GM20431 (cell line): ENCODE measurements at regions not wholly inside any gene's neighbourhood (a gene's known extent, or its start where the extent isn't known, plus 50 kb on each side); places are given as distances from the start of the nearest gene placed in this dataset.

Experiments
- in situ Hi-C: fragments of 300-500 bp; cut with MseI, MboI; formaldehyde crosslinking; loops from one replicate; pipeline ENCODE4 v1.15.0; 2020; ENCODE audit warnings: low sequenced_read_pairs; ENCODE audit not compliant: unreplicated experiment

GRCh38 chrX:16435399-16435986 is 214.5 kb upstream of the S100G start:
- in situ Hi-C loops: loop anchor here (25.0 kb wide), 1 partner anchor 252 kb away; no protein-coding TSS in a partner anchor

- in situ Hi-C loops: loop anchor here (25.0 kb wide), 1 partner anchor 251 kb away; no protein-coding TSS in a partner anchor
Observed at GRCh38 chrX:16436348-16437188, 213.4 kb upstream of the S100G start.

DNA sequence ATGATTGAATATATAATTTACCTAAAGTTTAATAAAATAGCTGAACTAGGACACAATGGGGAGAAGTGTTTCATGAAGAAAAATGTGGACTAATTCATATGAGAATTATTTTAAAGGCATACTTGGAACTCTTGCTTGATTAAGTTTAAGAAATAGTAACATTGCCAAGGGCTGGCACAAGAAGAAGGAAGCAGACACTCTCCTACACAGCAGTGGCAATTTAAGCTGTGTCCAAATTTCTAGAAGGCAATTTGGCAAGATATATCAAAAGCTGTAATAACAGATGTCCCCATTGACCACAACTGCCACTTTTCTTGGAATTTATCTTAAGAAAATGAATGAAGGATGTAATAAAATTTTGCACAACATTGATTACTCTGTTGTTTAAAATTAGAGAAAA is 209.5 kb upstream of the S100G start:
- in situ Hi-C loops: loop anchor here (25.0 kb wide), 1 partner anchor 247 kb away; no protein-coding TSS in a partner anchor

- in situ Hi-C loops: loop anchor here (25.0 kb wide), 1 partner anchor 243 kb away; no protein-coding TSS in a partner anchor
Observed at GRCh38 chrX:16444353-16444752, 205.6 kb upstream of the S100G start.

GRCh38 chrX:16445166-16445752 is 204.7 kb upstream of the S100G start:
- in situ Hi-C loops: loop anchor here (25.0 kb wide), 1 partner anchor 242 kb away; no protein-coding TSS in a partner anchor

- in situ Hi-C loops: no loop called here
Observed at GRCh38 chrX:16451334-16451733, 198.6 kb upstream of the S100G start.

DNA sequence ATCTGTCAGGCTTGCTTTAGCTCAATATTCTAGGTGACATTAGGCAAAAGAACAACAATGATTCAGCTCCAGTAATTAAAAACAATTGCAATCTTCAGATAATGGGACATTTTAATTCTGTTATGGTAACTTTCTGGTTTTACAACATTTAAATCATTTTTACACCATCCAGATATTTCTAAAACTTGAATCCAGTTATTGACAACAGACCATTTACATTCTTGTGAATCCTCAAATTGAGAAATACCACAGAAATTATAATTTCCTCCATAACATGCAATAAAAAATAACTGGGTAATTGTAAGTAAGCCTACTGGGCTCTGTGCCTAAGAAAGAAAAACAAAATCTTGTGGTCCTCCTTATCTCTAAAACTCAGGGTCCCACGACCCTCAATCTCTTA is 195.0 kb upstream of the S100G start:
- in situ Hi-C loops: no loop called here

- in situ Hi-C loops: no loop called here
Observed at GRCh38 chrX:16457239-16457638, 192.7 kb upstream of the S100G start.

- in situ Hi-C loops: no loop called here
Observed at GRCh38 chrX:16458208-16458607, 191.8 kb upstream of the S100G start.

DNA sequence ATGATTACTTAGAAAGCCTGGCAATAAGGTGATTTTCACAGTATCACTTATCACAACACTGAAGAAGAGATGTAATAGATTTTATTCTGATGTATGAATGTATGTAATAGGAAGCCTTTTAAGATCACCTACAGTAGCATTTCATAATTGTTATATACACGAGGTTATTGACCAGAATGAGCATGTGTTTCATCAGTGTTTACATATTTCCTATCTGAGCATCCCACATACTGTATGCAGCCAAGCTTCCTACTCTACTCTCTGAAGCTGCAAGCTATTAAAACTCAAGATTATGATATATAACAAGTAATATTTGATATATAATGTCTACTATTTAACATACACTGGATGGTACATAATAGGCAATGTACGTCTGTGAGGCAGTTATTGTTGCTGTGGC is 190.9 kb upstream of the S100G start:
- in situ Hi-C loops: no loop called here

GRCh38 chrX:16461968-16462367 is 188.0 kb upstream of the S100G start:
- in situ Hi-C loops: no loop called here

- in situ Hi-C loops: no loop called here
Observed at GRCh38 chrX:16462912-16463311, 187.0 kb upstream of the S100G start.

DNA sequence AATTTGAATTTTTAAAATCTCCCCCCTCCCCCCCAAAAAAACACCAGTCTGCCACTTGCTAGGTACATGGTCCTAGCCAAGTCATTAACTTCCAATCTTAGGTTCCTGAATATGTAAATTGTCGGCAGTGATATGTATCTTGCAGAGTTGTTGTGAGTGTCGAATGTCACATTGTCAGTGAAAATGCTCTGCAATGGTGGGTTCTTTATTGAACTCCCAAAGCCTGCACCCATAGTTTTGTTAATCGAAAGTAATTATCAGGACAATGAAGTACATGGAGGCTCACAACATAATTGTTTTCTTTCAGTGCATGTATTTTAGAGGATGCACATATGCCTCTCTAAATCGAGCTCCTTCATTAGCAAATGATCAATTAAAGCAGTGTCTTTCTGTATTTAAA is 185.6 kb upstream of the S100G start:
- in situ Hi-C loops: no loop called here

GRCh38 chrX:16465081-16465876 is 184.7 kb upstream of the S100G start:
- in situ Hi-C loops: no loop called here

DNA sequence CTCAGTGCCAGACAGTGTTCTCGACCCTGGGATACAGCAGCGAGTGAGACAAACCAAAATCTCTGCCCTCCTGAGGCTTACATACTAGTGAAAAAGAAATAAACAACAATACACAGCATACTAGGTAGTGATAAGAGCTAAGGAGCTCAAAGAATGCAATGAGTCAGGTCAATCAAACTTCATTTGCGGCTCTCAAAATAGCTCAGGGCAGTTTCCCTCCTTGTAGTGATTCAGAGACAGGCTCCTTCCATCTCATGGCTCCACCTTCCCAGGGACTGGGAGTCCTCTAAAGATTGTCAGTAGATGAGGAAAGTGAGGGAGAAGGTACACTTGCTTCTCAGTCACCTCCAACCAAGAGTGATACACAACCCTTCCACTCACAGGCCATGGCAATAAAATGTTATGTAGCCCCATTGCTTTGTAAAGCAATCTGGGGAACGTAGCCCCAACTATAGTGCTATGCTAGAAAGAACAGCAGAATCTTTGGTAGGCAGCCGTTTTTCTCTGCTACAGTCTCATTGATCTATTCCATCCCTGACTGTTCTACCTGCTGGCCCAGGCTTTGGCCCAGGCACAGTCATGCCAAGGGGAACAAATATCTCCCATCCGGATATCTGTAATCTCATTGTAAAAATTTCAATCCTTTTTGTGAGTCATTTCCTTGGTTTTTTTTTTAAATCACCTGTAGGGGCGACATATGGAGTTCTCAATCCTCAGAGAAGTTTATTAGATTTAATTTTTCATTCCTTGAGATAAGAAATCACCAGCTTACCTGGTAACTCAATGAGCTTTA is 183.1 kb upstream of the S100G start:
- in situ Hi-C loops: no loop called here

- in situ Hi-C loops: no loop called here
Observed at GRCh38 chrX:16469870-16470269, 180.1 kb upstream of the S100G start.

DNA sequence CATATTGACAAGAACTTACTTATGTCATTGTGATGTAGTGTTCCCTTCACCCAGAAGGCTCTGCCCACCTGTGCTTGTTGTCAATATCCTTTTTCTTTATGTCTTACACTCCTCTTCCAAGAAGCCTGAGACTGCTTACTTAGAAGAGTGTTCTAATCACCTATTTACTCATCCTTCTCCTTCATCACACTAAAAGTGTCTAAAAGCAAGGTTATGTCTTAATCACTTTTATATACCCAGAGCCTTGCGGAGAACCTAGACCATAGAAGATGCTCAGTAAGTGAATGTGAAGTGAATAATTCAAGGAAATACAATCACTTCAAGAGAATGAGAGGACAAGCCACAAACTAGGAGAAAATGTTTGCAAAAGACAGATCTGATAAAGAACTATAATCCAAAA is 177.6 kb upstream of the S100G start:
- in situ Hi-C loops: no loop called here

DNA sequence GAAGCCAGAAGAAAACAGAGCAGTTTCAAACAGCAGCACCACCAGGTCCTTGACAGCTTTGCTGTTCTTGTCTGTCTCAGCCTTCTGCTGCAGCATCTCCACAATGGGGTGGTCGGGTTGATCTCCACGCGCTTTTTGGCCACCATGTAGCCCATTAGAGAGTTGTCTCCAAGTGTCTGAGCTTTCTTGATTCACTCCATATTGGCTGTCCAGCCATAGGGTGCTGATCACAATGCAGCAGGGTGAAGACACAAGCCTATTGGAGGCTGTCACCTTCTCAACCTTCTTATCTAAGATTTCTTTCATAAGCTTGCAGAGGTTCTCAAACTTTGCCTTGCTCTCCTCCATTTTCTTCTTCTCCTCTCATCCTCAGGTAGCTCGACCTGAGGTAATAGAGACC is 175.4 kb upstream of the S100G start:
- in situ Hi-C loops: no loop called here

GRCh38 chrX:16476009-16476408 is 173.9 kb upstream of the S100G start:
- in situ Hi-C loops: no loop called here

GRCh38 chrX:16476692-16477091 is 173.3 kb upstream of the S100G start:
- in situ Hi-C loops: no loop called here
